GM12878 (cell line): ENCODE measurements at regions not wholly inside any gene's neighbourhood (a gene's known extent, or its start where the extent isn't known, plus 50 kb on each side); places are given as distances from the start of the nearest gene placed in this dataset.

ENCODE experiments used
- ATAC-seq: fragments of 200-7000 bp; cut with Tn5 transposase; 3 replicates; pipeline ENCODE4 v1.9.1; 2020; ENCODE audit warnings: mild to moderate bottlenecking, moderate library complexity
- BruUV-seq: library from RNA; stranded (reverse); fragments of 400-500 nt; replicated peaks from 2 replicates; lab custom pipeline; 2021; lab: Mats Ljungman, UMichigan
- CTCF ChIA-PET: fragments of 300-600 bp; sonication (Branson Sonifier 250); formaldehyde crosslinking; extraction: SDS; loops from one replicate; lab custom pipeline; 2021; ENCODE audit warnings: inconsistent platforms; lab: Yijun Ruan, JAX
- POLR2A ChIA-PET: fragments of 350-600 bp; formaldehyde crosslinking; extraction: SDS; loops from one replicate; lab custom pipeline; 2021; ENCODE audit warnings: inconsistent platforms; lab: Charles Lee
- RAD21 ChIA-PET: fragments of 300-600 bp; sonication (Branson Sonifier 250); formaldehyde crosslinking; loops from one replicate; lab custom pipeline; 2023; ENCODE audit warnings: antibody characterized with exemption; ENCODE audit not compliant: unreplicated experiment; lab: Charles Lee
- SMC1A ChIA-PET: fragments of 300-600 bp; sonication (Branson Sonifier 250); formaldehyde crosslinking; loops from one replicate; lab custom pipeline; 2023; ENCODE audit not compliant: unreplicated experiment, uncharacterized antibody; lab: Charles Lee
- DNase-seq: peaks from one replicate; pipeline ENCODE4 v3.0.0-alpha.2; 2011; ENCODE audit warnings: low read depth, low spot score
- FAIRE-seq: peaks from 3 replicates; lab custom pipeline; 2011; peaks lifted over from hg19 to GRCh38; lab: Jason Lieb, UNC
- H2AFZ ChIP-seq: 2 replicates; pipeline ENCODE4 v1.6.0; 2011; ENCODE audit warnings: low read depth, low read length, control low read depth; ENCODE audit not compliant: control insufficient read depth
- H3K27ac ChIP-seq: 2 replicates; pipeline ENCODE4 v1.5.1; 2011; ENCODE audit warnings: control low read depth; ENCODE audit not compliant: control insufficient read depth, insufficient read depth
- H3K27me3 ChIP-seq, 2 experiments: replicated peaks in 1 of 2; 2 replicates each; pipeline versions ENCODE4 v1.6.0 to v1.6.1; 2011; ENCODE audit warnings: low read length in 1 of 2; ENCODE audit not compliant: control insufficient read depth in 2 of 2, insufficient read depth in 2 of 2
- H3K36me3 ChIP-seq, 2 experiments: 2 replicates each; pipeline ENCODE4 v1.5.1; 2011; ENCODE audit warnings: low read length in 1 of 2; ENCODE audit not compliant: control insufficient read depth in 2 of 2, insufficient read depth in 2 of 2
- H3K4me1 ChIP-seq: 2 replicates; pipeline ENCODE4 v1.6.1; 2011; ENCODE audit warnings: mild to moderate bottlenecking, low read length, moderate library complexity, mixed read lengths; ENCODE audit not compliant: control insufficient read depth, insufficient read depth
- H3K4me2 ChIP-seq: 2 replicates; pipeline ENCODE4 v1.6.0; 2011; ENCODE audit warnings: control low read depth; ENCODE audit not compliant: control insufficient read depth, insufficient read depth
- H3K4me3 ChIP-seq: fragments of 200-600 bp; sonication (generic); 2 replicates; pipeline ENCODE4 v1.5.1; 2016
- H3K79me2 ChIP-seq: 2 replicates; pipeline ENCODE4 v1.6.0; 2011; ENCODE audit warnings: low read length; ENCODE audit not compliant: control insufficient read depth, insufficient read depth
- H3K9ac ChIP-seq: 2 replicates; pipeline ENCODE4 v1.8.0; 2011; ENCODE audit warnings: low read length, control low read depth, mixed read lengths; ENCODE audit not compliant: control insufficient read depth, insufficient read depth
- H3K9me3 ChIP-seq: replicated peaks from 3 replicates; pipeline ENCODE4 v1.5.1; 2011; ENCODE audit warnings: mild to moderate bottlenecking, low read length; ENCODE audit not compliant: control insufficient read depth, insufficient read depth
- H4K20me1 ChIP-seq: 2 replicates; pipeline ENCODE4 v1.6.0; 2011; ENCODE audit not compliant: control insufficient read depth, insufficient read depth
- CEBPB ChIP-seq, 2 experiments: fragments of 150-350 bp in 1 of 2; IDR thresholded peaks; 2 replicates each; pipeline ENCODE4 v1.6.1; 2012 to 2014; ENCODE audit warnings: low read depth in 2 of 2, low read length in 2 of 2, borderline replicate concordance in 1 of 2, inconsistent platforms in 1 of 2
- CHD1 ChIP-seq: IDR thresholded peaks from 2 replicates; pipeline ENCODE4 v1.6.1; 2012; ENCODE audit warnings: low read depth, low read length, improper control_type of control experiment
- EP300 ChIP-seq, 2 experiments: fragments of 150-350 bp in 1 of 2; IDR thresholded peaks; 2 replicates each; pipeline ENCODE4 v1.6.1; 2011 to 2012; ENCODE audit warnings: low read depth in 2 of 2, low read length in 2 of 2, borderline replicate concordance in 1 of 2, improper control_type of control experiment in 1 of 2, inconsistent platforms in 1 of 2; ENCODE audit not compliant: control insufficient read depth in 1 of 2
- KAT2A ChIP-seq: conservative IDR thresholded peaks from 2 replicates; pipeline ENCODE4 v1.6.1; 2011; ENCODE audit warnings: low read depth, low read length; ENCODE audit not compliant: control insufficient read depth
- KLF5 ChIP-seq: fragments of 450-650 bp; IDR thresholded peaks from 2 replicates; pipeline ENCODE4 v1.6.1; 2014; ENCODE audit warnings: mild to moderate bottlenecking; ENCODE audit not compliant: partially characterized antibody
- NBN ChIP-seq: fragments of 450-650 bp; IDR thresholded peaks from 2 replicates; pipeline ENCODE4 v1.6.1; 2016
- NR2F1 ChIP-seq: fragments of 450-650 bp; conservative IDR thresholded peaks from 2 replicates; pipeline ENCODE4 v1.6.1; 2017; ENCODE audit warnings: mild to moderate bottlenecking
- RELA ChIP-seq: fragments of 450-650 bp; IDR thresholded peaks from 2 replicates; pipeline ENCODE4 v1.8.0; 2014; ENCODE audit warnings: borderline replicate concordance; ENCODE audit not compliant: partially characterized antibody
- SUPT20H ChIP-seq: IDR thresholded peaks from 2 replicates; pipeline ENCODE4 v1.6.1; 2011; ENCODE audit warnings: low read depth, mild to moderate bottlenecking, low read length, moderate library complexity, borderline replicate concordance; ENCODE audit not compliant: control insufficient read depth
- TAF1 ChIP-seq: IDR thresholded peaks from 2 replicates; pipeline ENCODE4 v1.6.1; 2011; ENCODE audit warnings: mild to moderate bottlenecking, low read depth, low read length, borderline replicate concordance
- TARDBP ChIP-seq: IDR thresholded peaks from 2 replicates; pipeline ENCODE4 v1.6.1; 2016; ENCODE audit warnings: borderline replicate concordance
- ZBTB33 ChIP-seq: fragments of 450-650 bp; IDR thresholded peaks from 2 replicates; pipeline ENCODE4 v1.6.1; 2017; ENCODE audit warnings: mild to moderate bottlenecking
- ZNF384 ChIP-seq: IDR thresholded peaks from 2 replicates; pipeline ENCODE4 v1.6.1; 2012; ENCODE audit warnings: low read depth, mild to moderate bottlenecking, low read length, improper control_type of control experiment, borderline replicate concordance
- WGBS: methylation state at CpG from one replicate; pipeline ENCODE4 v1.1.6; 2016; ENCODE audit warnings: low lambda C conversion rate; ENCODE audit not compliant: insufficient replicate concordance, insufficient coverage; ENCODE audit errors: missing lambda C conversion rate; 5-methylcytosine and 5-hydroxymethylcytosine counted together
- in situ Hi-C: fragments of 300-500 bp; cut with MboI; formaldehyde crosslinking; loops from 9 replicates; pipeline ENCODE4 v1.14.3; 2018; ENCODE audit warnings: mixed read lengths
- intact Hi-C: fragments of 100-400 bp; cut with micrococcal nuclease; formaldehyde crosslinking; loops from one replicate; pipeline ENCODE4 v1.14.2; 2022; ENCODE audit not compliant: unreplicated experiment
- TF ChIP-seq, protein P1 (sequence below): fragments of 450-650 bp; IDR thresholded peaks from 2 replicates; pipeline ENCODE4 v1.6.1; 2016; ENCODE audit warnings: mild to moderate bottlenecking, moderate library complexity, borderline replicate concordance
- TF ChIP-seq, protein P2 (sequence below): fragments of 450-650 bp; formaldehyde crosslinking; IDR thresholded peaks from 2 replicates; pipeline ENCODE4 v1.5.0; 2022; ENCODE audit warnings: mild to moderate bottlenecking, missing genetic modification characterization

- TF ChIP-seq CHD1 (no peak), KAT2A (no peak), ZNF384 (no peak), TAF1 (no peak), ZBTB33 (no peak), SUPT20H (no peak), RELA (no peak), KLF5 (no peak), NBN (no peak), EP300 (IDR thresholded peaks at IDR 0.05; ENCODE audit: borderline replicate concordance in 1 of 2, control insufficient read depth in 1 of 2, low read depth in 2 of 2, low read length in 2 of 2) (no peak), NR2F1 (no peak)
Measured at GRCh38 chr6:147802459-147802858, 294.0 kb downstream of the SAMD5 start (continued).

GRCh38 chr6:147805155-147805554, 296.7 kb downstream of the SAMD5 start:
- no peak overlapping the region for H3K4me3 ChIP-seq
- H3K9ac ChIP-seq = no peak overlapping the region
- H3K79me2 ChIP-seq = no peaks in the 10 kb centered on the region
- ATAC-seq (no peak), FAIRE-seq (no peak), DNase-seq (no peak)
- in situ Hi-C loops (no loop called here), intact Hi-C loops (no loop called here)
- no peaks in the 10 kb centered on the region for H3K27me3 ChIP-seq
- CTCF ChIA-PET = no interaction called here
- H3K36me3 ChIP-seq = no peaks in the 10 kb centered on the region
- H3K4me1 ChIP-seq = no peaks in the 10 kb centered on the region
- no TSS peak for BruUV-seq
- SMC1A ChIA-PET = no interaction called here
- H3K27ac ChIP-seq = no peak overlapping the region
- H3K9me3 ChIP-seq = no peaks in the 10 kb centered on the region
- 0% methylated on average over 1 of the region's 1 CpG for WGBS
- H2AFZ ChIP-seq = no peak overlapping the region
- no peak overlapping the region for H3K4me2 ChIP-seq
- RAD21 ChIA-PET = no interaction called here
- no peaks in the 10 kb centered on the region for H4K20me1 ChIP-seq
- POLR2A ChIA-PET = no interaction called here
- TF ChIP-seq TARDBP (no peak), CEBPB (IDR thresholded peaks at IDR 0.05; ENCODE audit: borderline replicate concordance in 1 of 2, low read depth in 2 of 2, low read length in 2 of 2) (no peak)
- TF ChIP-seq, protein P1, sequence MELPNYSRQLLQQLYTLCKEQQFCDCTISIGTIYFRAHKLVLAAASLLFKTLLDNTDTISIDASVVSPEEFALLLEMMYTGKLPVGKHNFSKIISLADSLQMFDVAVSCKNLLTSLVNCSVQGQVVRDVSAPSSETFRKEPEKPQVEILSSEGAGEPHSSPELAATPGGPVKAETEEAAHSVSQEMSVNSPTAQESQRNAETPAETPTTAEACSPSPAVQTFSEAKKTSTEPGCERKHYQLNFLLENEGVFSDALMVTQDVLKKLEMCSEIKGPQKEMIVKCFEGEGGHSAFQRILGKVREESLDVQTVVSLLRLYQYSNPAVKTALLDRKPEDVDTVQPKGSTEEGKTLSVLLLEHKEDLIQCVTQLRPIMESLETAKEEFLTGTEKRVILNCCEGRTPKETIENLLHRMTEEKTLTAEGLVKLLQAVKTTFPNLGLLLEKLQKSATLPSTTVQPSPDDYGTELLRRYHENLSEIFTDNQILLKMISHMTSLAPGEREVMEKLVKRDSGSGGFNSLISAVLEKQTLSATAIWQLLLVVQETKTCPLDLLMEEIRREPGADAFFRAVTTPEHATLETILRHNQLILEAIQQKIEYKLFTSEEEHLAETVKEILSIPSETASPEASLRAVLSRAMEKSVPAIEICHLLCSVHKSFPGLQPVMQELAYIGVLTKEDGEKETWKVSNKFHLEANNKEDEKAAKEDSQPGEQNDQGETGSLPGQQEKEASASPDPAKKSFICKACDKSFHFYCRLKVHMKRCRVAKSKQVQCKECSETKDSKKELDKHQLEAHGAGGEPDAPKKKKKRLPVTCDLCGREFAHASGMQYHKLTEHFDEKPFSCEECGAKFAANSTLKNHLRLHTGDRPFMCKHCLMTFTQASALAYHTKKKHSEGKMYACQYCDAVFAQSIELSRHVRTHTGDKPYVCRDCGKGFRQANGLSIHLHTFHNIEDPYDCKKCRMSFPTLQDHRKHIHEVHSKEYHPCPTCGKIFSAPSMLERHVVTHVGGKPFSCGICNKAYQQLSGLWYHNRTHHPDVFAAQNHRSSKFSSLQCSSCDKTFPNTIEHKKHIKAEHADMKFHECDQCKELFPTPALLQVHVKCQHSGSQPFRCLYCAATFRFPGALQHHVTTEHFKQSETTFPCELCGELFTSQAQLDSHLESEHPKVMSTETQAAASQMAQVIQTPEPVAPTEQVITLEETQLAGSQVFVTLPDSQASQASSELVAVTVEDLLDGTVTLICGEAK = no peak
- TF ChIP-seq, protein P2, sequence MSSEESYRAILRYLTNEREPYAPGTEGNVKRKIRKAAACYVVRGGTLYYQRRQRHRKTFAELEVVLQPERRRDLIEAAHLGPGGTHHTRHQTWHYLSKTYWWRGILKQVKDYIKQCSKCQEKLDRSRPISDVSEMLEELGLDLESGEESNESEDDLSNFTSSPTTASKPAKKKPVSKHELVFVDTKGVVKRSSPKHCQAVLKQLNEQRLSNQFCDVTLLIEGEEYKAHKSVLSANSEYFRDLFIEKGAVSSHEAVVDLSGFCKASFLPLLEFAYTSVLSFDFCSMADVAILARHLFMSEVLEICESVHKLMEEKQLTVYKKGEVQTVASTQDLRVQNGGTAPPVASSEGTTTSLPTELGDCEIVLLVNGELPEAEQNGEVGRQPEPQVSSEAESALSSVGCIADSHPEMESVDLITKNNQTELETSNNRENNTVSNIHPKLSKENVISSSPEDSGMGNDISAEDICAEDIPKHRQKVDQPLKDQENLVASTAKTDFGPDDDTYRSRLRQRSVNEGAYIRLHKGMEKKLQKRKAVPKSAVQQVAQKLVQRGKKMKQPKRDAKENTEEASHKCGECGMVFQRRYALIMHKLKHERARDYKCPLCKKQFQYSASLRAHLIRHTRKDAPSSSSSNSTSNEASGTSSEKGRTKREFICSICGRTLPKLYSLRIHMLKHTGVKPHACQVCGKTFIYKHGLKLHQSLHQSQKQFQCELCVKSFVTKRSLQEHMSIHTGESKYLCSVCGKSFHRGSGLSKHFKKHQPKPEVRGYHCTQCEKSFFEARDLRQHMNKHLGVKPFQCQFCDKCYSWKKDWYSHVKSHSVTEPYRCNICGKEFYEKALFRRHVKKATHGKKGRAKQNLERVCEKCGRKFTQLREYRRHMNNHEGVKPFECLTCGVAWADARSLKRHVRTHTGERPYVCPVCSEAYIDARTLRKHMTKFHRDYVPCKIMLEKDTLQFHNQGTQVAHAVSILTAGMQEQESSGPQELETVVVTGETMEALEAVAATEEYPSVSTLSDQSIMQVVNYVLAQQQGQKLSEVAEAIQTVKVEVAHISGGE (CRISPR knock-in tag) = no peak
